Sigmoid colon (tissue), 4 donors: ENCODE measurements at regions not wholly inside any gene's neighbourhood (a gene's known extent, or its start where the extent isn't known, plus 50 kb on each side); places are given as distances from the start of the nearest gene placed in this dataset.

Experiments used
- EP300 ChIP-seq, 4 donors: sonication (generic); formaldehyde crosslinking; IDR thresholded peaks; one replicate each; pipeline ENCODE4 v1.6.1; 2017; ENCODE audit warnings: antibody characterized with exemption in 4 of 4
- POLR2A ChIP-seq, 2 donors: fragments of 450-650 bp; IDR thresholded peaks; one replicate each; pipeline ENCODE4 v1.6.1; 2016; ENCODE audit warnings: antibody characterized with exemption in 2 of 2, mild to moderate bottlenecking in 2 of 2, moderate library complexity in 2 of 2
- TF ChIP-seq, protein P1 (sequence below), 4 experiments: fragments of 450-650 bp in 3 of 4; fragments of 200-600 bp in 1 of 4; IDR thresholded peaks; one replicate each; pipeline ENCODE4 v1.5.1; 2016 to 2019; ENCODE audit warnings: antibody characterized with exemption in 4 of 4, mild to moderate bottlenecking in 3 of 4, moderate library complexity in 2 of 4

DNA sequence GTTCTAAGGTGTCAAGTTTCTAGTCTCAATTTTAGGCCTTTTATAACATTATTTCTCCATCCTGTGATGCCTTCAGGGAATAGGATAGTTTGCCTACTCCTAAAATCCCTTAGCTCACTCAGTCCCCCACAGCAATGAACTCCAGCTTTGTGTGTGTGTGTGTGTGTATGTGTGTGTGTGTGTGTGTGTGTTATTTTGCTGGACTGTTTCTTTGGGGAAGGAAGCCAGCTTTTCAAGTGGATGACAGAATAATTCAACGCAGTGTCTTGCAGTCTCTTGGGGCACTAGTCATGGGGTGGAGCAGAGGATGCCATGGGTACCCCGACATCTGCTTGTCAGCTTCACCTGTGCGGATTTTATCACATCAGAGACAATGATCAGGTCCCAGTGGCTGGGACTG is 262.8 kb upstream of the DAPK1 start:
- TF ChIP-seq, protein P1, sequence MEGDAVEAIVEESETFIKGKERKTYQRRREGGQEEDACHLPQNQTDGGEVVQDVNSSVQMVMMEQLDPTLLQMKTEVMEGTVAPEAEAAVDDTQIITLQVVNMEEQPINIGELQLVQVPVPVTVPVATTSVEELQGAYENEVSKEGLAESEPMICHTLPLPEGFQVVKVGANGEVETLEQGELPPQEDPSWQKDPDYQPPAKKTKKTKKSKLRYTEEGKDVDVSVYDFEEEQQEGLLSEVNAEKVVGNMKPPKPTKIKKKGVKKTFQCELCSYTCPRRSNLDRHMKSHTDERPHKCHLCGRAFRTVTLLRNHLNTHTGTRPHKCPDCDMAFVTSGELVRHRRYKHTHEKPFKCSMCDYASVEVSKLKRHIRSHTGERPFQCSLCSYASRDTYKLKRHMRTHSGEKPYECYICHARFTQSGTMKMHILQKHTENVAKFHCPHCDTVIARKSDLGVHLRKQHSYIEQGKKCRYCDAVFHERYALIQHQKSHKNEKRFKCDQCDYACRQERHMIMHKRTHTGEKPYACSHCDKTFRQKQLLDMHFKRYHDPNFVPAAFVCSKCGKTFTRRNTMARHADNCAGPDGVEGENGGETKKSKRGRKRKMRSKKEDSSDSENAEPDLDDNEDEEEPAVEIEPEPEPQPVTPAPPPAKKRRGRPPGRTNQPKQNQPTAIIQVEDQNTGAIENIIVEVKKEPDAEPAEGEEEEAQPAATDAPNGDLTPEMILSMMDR (IDR thresholded peaks at IDR 0.05) = no peak
- no peak for TF ChIP-seq POLR2A (IDR thresholded peaks at IDR 0.05)
- no peak for TF ChIP-seq EP300 (IDR thresholded peaks at IDR 0.05)
